ENCODE measurements at regions not wholly inside any gene's neighbourhood (a gene's known extent, or its start where the extent isn't known, plus 50 kb on each side); places are given as distances from the start of the nearest gene placed in this dataset.

DNA sequence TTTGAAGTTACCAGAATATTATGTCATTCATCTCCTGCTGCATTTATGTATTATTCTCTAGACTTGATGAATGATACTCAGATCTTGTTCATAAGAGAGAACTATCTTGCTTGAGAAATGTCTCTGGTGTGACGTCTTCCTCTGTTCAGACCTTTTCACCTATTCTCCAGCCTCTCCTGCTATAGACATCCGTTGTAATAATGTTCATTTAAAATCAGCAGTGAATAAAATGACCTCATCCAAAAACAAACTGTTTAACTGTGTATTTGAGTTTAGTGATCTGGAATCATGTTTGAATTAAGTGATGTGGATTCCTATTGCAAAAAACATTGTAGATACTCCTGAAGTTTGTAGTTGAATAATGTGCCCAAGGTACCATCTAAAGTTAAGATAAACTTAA is 487.1 kb downstream of the PCNX1 start:
- DNase-seq (ENCODE audit: low read depth) (no peak), FAIRE-seq (no peak)
- TF ChIP-seq, protein P1, sequence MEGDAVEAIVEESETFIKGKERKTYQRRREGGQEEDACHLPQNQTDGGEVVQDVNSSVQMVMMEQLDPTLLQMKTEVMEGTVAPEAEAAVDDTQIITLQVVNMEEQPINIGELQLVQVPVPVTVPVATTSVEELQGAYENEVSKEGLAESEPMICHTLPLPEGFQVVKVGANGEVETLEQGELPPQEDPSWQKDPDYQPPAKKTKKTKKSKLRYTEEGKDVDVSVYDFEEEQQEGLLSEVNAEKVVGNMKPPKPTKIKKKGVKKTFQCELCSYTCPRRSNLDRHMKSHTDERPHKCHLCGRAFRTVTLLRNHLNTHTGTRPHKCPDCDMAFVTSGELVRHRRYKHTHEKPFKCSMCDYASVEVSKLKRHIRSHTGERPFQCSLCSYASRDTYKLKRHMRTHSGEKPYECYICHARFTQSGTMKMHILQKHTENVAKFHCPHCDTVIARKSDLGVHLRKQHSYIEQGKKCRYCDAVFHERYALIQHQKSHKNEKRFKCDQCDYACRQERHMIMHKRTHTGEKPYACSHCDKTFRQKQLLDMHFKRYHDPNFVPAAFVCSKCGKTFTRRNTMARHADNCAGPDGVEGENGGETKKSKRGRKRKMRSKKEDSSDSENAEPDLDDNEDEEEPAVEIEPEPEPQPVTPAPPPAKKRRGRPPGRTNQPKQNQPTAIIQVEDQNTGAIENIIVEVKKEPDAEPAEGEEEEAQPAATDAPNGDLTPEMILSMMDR (IDR thresholded peaks at IDR 0.05; ENCODE audit: insufficient read depth, low read depth, low read length) = no peak
- no peak for TF ChIP-seq EZH2 (IDR thresholded peaks at IDR 0.05; ENCODE audit: insufficient read depth, low read length)
- no peak overlapping the region for H3K27ac ChIP-seq (ENCODE audit: low read depth, low read length)
- Mint-ChIP-seq H3K27me3 (ENCODE audit: low read depth, unreplicated experiment) (no peaks in the 10 kb centered on the region), H3K9me3 (ENCODE audit: unreplicated experiment) (no peaks in the 10 kb centered on the region), H3K4me3 (ENCODE audit: unreplicated experiment) (no peak overlapping the region), H3K4me1 (ENCODE audit: low read depth, unreplicated experiment) (peaks cover 5% of the 10 kb centered on the region), H3K36me3 (ENCODE audit: low read depth, unreplicated experiment) (no peaks in the 10 kb centered on the region), H3K27ac (ENCODE audit: unreplicated experiment) (no peak overlapping the region)
- H3K4me1 ChIP-seq (ENCODE audit: insufficient read depth, low read length) = no peaks in the 10 kb centered on the region
- no peak overlapping the region for H3K4me2 ChIP-seq (ENCODE audit: low read length)
- no peak overlapping the region for H2AFZ ChIP-seq (ENCODE audit: low read depth, low read length)
- H3K36me3 ChIP-seq (ENCODE audit: insufficient read depth, low read length) = no peaks in the 10 kb centered on the region
- no peak overlapping the region for H3K9ac ChIP-seq (ENCODE audit: low read length)
- no peaks in the 10 kb centered on the region for H3K9me3 ChIP-seq (ENCODE audit: insufficient read depth, low read depth, low read length)
- no peaks in the 10 kb centered on the region for H3K27me3 ChIP-seq (ENCODE audit: insufficient read depth, low read length)
- peaks cover 34% of the 10 kb centered on the region for H4K20me1 ChIP-seq (ENCODE audit: insufficient read depth, low read length)
- H3K4me3 ChIP-seq (ENCODE audit: insufficient read depth, low read depth, low read length) = no peak overlapping the region
- H3K79me2 ChIP-seq (ENCODE audit: insufficient read depth, low read length) = peaks cover 77% of the 10 kb centered on the region

DNA sequence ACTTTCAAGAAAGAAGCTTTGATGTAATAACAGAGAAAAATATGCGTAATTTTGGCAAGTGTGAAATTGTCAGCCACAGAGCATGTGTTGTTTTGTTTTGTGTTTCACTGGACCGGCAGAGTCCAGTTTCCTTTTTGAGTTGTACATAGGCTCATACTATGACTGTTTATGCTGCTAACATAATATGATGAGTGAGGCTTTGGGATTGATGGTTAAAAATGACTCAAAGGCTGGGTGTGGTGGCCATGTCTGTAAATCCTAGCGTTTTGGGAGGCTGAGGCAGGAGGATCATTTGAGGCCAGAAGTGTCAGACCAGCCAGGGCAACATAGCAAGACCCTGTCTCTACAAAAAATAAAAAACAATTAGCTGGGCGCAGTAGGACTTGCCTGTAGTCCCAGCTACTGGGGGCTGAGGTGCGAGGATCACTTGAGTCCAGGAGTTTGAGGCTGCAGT is 487.9 kb downstream of the PCNX1 start:
- Mint-ChIP-seq H3K4me3 (ENCODE audit: unreplicated experiment) (no peak overlapping the region), H3K4me1 (ENCODE audit: low read depth, unreplicated experiment) (peaks cover 5% of the 10 kb centered on the region), H3K36me3 (ENCODE audit: low read depth, unreplicated experiment) (no peaks in the 10 kb centered on the region), H3K27ac (ENCODE audit: unreplicated experiment) (no peak overlapping the region), H3K9me3 (ENCODE audit: unreplicated experiment) (no peaks in the 10 kb centered on the region), H3K27me3 (ENCODE audit: low read depth, unreplicated experiment) (no peaks in the 10 kb centered on the region)
- DNase-seq (ENCODE audit: low read depth) (no peak), FAIRE-seq (no peak)
- no peaks in the 10 kb centered on the region for H3K36me3 ChIP-seq (ENCODE audit: insufficient read depth, low read length)
- no peaks in the 10 kb centered on the region for H3K4me1 ChIP-seq (ENCODE audit: insufficient read depth, low read length)
- H3K4me3 ChIP-seq (ENCODE audit: insufficient read depth, low read depth, low read length) = no peak overlapping the region
- no peak overlapping the region for H2AFZ ChIP-seq (ENCODE audit: low read depth, low read length)
- H3K9ac ChIP-seq (ENCODE audit: low read length) = no peak overlapping the region
- no peak overlapping the region for H3K4me2 ChIP-seq (ENCODE audit: low read length)
- TF ChIP-seq, protein P1 (IDR thresholded peaks at IDR 0.05; ENCODE audit: insufficient read depth, low read depth, low read length) = no peak
- TF ChIP-seq EZH2 (IDR thresholded peaks at IDR 0.05; ENCODE audit: insufficient read depth, low read length) = no peak
- peaks cover 35% of the 10 kb centered on the region for H4K20me1 ChIP-seq (ENCODE audit: insufficient read depth, low read length)
- H3K27me3 ChIP-seq (ENCODE audit: insufficient read depth, low read length) = no peaks in the 10 kb centered on the region
- H3K79me2 ChIP-seq (ENCODE audit: insufficient read depth, low read length) = peaks cover 80% of the 10 kb centered on the region
- no peaks in the 10 kb centered on the region for H3K9me3 ChIP-seq (ENCODE audit: insufficient read depth, low read depth, low read length)
- H3K27ac ChIP-seq (ENCODE audit: low read depth, low read length) = no peak overlapping the region

DNA sequence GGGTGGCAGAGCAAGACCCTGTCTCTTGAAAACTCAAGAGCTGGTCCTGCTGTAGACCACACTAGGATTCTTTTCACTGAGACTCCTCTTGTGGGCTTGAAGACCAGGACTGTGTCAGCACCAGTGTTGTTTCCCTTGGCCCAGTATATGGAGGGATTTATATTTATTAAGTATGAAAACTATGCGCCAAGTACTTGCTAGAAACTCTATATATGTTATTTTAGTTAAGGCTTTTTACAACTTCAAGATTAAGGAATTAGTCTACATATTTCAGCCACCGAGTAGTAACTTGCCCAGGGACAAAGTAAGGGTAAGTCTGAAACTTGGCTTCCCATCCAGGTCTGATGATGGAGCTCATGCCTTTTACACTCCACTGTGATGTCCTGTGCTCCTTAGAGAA is 488.4 kb downstream of the PCNX1 start:
- no peak overlapping the region for H3K9ac ChIP-seq (ENCODE audit: low read length)
- Mint-ChIP-seq H3K36me3 (ENCODE audit: low read depth, unreplicated experiment) (no peaks in the 10 kb centered on the region), H3K27me3 (ENCODE audit: low read depth, unreplicated experiment) (no peaks in the 10 kb centered on the region), H3K9me3 (ENCODE audit: unreplicated experiment) (no peaks in the 10 kb centered on the region), H3K4me1 (ENCODE audit: low read depth, unreplicated experiment) (peaks cover 5% of the 10 kb centered on the region), H3K27ac (ENCODE audit: unreplicated experiment) (no peak overlapping the region), H3K4me3 (ENCODE audit: unreplicated experiment) (no peak overlapping the region)
- H3K27ac ChIP-seq (ENCODE audit: low read depth, low read length) = no peak overlapping the region
- TF ChIP-seq EZH2 (IDR thresholded peaks at IDR 0.05; ENCODE audit: insufficient read depth, low read length) = no peak
- TF ChIP-seq, protein P1 (IDR thresholded peaks at IDR 0.05; ENCODE audit: insufficient read depth, low read depth, low read length) = no peak
- FAIRE-seq (no peak), DNase-seq (ENCODE audit: low read depth) (no peak)
- H3K4me2 ChIP-seq (ENCODE audit: low read length) = no peak overlapping the region
- H3K4me3 ChIP-seq (ENCODE audit: insufficient read depth, low read depth, low read length) = no peak overlapping the region
- H3K27me3 ChIP-seq (ENCODE audit: insufficient read depth, low read length) = no peaks in the 10 kb centered on the region
- H3K79me2 ChIP-seq (ENCODE audit: insufficient read depth, low read length) = peaks cover 79% of the 10 kb centered on the region
- H4K20me1 ChIP-seq (ENCODE audit: insufficient read depth, low read length) = peaks cover 36% of the 10 kb centered on the region
- peaks cover under 1% of the 10 kb centered on the region for H3K4me1 ChIP-seq (ENCODE audit: insufficient read depth, low read length)
- H3K36me3 ChIP-seq (ENCODE audit: insufficient read depth, low read length) = no peaks in the 10 kb centered on the region
- no peaks in the 10 kb centered on the region for H3K9me3 ChIP-seq (ENCODE audit: insufficient read depth, low read depth, low read length)
- H2AFZ ChIP-seq (ENCODE audit: low read depth, low read length) = no peak overlapping the region
